Body of pancreas (tissue), 4 donors: ENCODE measurements at regions not wholly inside any gene's neighbourhood (a gene's known extent, or its start where the extent isn't known, plus 50 kb on each side); places are given as distances from the start of the nearest gene placed in this dataset.

Experiments
- CTCF ChIP-seq, 7 experiments: fragments of 450-650 bp in 4 of 7; fragments of 200-600 bp in 3 of 7; sonication (generic) in 3 of 7; IDR thresholded peaks; one replicate each; pipeline ENCODE4 v1.5.1; 2016 to 2019; ENCODE audit warnings: antibody characterized with exemption in 7 of 7
- POLR2A ChIP-seq, 3 donors: fragments of 450-650 bp; IDR thresholded peaks; one replicate each; pipeline ENCODE4 v1.6.1; 2016; ENCODE audit warnings: antibody characterized with exemption in 3 of 3, mild to moderate bottlenecking in 2 of 3

DNA sequence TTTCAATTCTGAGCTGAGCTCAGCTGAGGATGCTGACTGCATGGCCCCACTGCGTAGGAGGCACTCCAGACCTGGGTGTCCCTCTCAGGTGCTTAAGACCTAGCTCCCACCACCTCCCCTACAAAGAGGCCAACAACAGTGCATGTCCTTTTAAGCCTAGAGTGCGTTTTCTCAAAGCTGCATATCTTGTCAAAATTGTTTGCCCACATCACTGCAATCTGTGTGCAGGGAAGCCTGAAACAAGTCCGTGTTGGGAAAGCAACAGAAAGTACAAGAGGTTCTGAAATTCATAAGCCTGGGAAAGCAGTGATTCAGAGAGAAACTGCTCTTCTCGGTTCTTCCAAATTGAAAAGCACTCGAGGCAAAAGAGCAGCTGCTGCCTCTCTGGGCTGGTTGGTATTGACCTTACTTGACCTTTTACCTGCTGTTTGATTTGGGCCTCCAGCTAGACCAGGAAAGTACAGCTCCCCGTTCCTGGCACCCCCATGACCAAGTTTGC is 238.4 kb downstream of the NR2F1-AS1 start:
- TF ChIP-seq CTCF (IDR thresholded peaks at IDR 0.05): no peak
- no peak for TF ChIP-seq POLR2A (IDR thresholded peaks at IDR 0.05)
